ENCODE measurements at regions not wholly inside any gene's neighbourhood (a gene's known extent, or its start where the extent isn't known, plus 50 kb on each side); places are given as distances from the start of the nearest gene placed in this dataset.
"Not testable (repeated sequence)": the region's sequence is repeated elsewhere in the genome, so short reads cannot be mapped to it uniquely, and the experiment has no call there.

DNA sequence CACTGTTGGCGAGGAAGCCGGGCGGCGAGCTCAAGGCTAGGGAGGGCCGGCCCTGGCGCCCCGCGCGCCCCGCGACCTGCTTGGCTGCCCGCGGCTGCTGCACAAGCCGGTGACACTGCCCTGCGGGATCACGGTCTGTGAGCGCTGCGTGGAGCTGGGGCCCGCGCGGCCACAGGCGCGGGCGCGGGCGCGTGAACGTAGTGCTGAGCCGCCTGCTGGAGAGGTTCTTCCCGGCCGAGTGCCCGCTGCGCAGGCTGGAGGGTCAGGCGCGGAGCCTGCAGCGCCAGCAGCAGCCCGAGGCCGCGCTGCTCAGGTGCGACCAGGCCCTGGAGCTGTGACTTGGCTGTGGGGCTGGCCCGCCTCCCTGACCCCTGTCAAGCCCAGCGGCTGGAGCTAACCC is 572.3 kb downstream of the TUBA3C start:
- H3K27me3 ChIP-seq (replicated peaks; ENCODE audit: control insufficient read depth, insufficient read depth, low read length); BruUV-seq (replicated peaks); H3K4me3 Mint-ChIP-seq (ENCODE audit: unreplicated experiment); H3K9me3 ChIP-seq; H3K27me3 Mint-ChIP-seq (ENCODE audit: insufficient read depth, unreplicated experiment); CTCF ChIA-PET; H3K4me1 Mint-ChIP-seq (ENCODE audit: low read depth, unreplicated experiment); POLR2A ChIA-PET; H3K36me3 ChIP-seq (ENCODE audit: control insufficient read depth, insufficient read depth, low read length); H3K36me3 Mint-ChIP-seq (ENCODE audit: insufficient read depth, unreplicated experiment); H3K27ac Mint-ChIP-seq (ENCODE audit: unreplicated experiment); H3K4me1 ChIP-seq; intact Hi-C loops (cut with micrococcal nuclease; ENCODE audit: unreplicated experiment); DNase-seq; H3K4me3 ChIP-seq (ENCODE audit: low read depth, low read length): not testable (repeated sequence)
- H3K9me3 Mint-ChIP-seq (ENCODE audit: unreplicated experiment): peaks cover 11% of the 10 kb centered on the region

DNA sequence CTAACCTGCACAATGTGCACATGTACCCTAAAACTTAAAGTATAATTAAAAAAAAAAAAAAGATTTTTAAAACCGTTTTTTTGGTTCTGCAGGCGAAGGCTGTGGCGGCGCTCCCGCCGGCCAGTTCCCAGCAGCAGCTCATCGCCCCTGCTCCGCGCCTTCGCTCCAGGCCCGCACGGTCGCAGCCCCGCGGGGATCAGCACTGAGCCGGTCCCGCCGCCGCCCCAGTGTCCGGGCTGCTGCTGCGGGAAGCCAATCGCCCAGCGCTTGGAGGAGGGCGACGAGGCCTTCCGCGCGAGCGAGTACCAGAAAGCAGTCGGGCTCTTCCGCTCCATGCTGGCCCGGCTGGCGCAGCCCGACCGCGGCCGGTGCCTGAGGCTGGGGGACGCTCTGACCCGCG is 572.8 kb downstream of the TUBA3C start:
- intact Hi-C loops (cut with micrococcal nuclease; ENCODE audit: unreplicated experiment); BruUV-seq (replicated peaks); H3K9me3 ChIP-seq: not testable (repeated sequence)

DNA sequence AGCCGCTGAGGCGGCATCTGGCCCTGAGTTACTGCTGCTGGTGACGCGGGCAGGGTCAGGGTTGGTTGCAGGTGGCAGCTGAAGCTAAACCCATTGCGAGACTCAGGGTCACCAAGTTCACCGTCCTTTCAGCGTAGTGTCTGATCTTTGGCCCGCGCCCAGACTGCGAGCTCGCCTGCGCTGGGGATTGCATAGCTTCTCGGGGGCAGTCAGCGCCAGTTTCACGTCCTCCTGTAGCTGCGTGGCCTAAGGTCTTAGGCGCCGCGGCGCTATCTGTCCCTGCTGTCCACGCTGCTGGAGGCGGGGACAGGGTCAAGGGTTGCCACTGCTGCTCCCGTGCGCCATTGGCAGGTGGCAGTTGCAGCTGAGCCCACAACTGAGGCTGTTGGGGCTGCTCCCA is 581.3 kb downstream of the TUBA3C start:
- H3K4me1 Mint-ChIP-seq (ENCODE audit: low read depth, unreplicated experiment); intact Hi-C loops (cut with micrococcal nuclease; ENCODE audit: unreplicated experiment); POLR2A ChIA-PET; H3K9me3 Mint-ChIP-seq (ENCODE audit: unreplicated experiment); BruUV-seq (replicated peaks); H3K4me1 ChIP-seq; H3K9me3 ChIP-seq; CTCF ChIA-PET; H3K27me3 ChIP-seq (replicated peaks; ENCODE audit: control insufficient read depth, insufficient read depth, low read length); DNase-seq; H3K36me3 ChIP-seq (ENCODE audit: control insufficient read depth, insufficient read depth, low read length); H3K27me3 Mint-ChIP-seq (ENCODE audit: insufficient read depth, unreplicated experiment); H3K27ac Mint-ChIP-seq (ENCODE audit: unreplicated experiment); H3K4me3 ChIP-seq (ENCODE audit: low read depth, low read length); H3K4me3 Mint-ChIP-seq (ENCODE audit: unreplicated experiment); H3K36me3 Mint-ChIP-seq (ENCODE audit: insufficient read depth, unreplicated experiment): not testable (repeated sequence)

More for the DNA sequence above, 572.8 kb downstream of the TUBA3C start:
- H3K4me1 Mint-ChIP-seq (ENCODE audit: low read depth, unreplicated experiment); H3K27me3 Mint-ChIP-seq (ENCODE audit: insufficient read depth, unreplicated experiment); H3K4me1 ChIP-seq; H3K27ac Mint-ChIP-seq (ENCODE audit: unreplicated experiment); H3K4me3 ChIP-seq (ENCODE audit: low read depth, low read length); H3K36me3 ChIP-seq (ENCODE audit: control insufficient read depth, insufficient read depth, low read length); DNase-seq; CTCF ChIA-PET; H3K36me3 Mint-ChIP-seq (ENCODE audit: insufficient read depth, unreplicated experiment); H3K4me3 Mint-ChIP-seq (ENCODE audit: unreplicated experiment); H3K27me3 ChIP-seq (replicated peaks; ENCODE audit: control insufficient read depth, insufficient read depth, low read length); POLR2A ChIA-PET: not testable (repeated sequence)
- peaks cover 11% of the 10 kb centered on the region for H3K9me3 Mint-ChIP-seq (ENCODE audit: unreplicated experiment)

DNA sequence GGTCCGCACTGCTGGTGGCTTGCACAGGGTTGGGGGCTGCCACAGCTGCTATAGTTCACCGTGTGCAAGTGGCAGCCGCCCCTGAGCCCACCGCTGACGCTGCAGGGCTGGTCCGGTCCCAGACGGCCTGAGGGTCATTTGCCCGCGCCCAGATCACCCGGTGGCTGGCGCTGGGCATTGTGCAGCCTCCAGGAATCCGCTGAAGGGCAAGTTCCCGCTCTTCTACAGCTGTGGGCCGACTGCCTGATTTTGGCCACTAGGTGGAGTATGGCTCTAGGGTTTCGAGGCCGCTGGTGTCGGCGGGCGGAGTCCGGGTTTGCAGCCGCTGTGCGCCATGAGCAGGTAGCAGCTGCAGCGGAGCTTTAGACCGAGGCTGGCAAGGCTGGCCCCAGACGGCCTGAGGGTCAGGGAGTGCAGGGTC is 581.8 kb downstream of the TUBA3C start:
- H3K9me3 Mint-ChIP-seq (ENCODE audit: unreplicated experiment); intact Hi-C loops (cut with micrococcal nuclease; ENCODE audit: unreplicated experiment); BruUV-seq (replicated peaks); POLR2A ChIA-PET; H3K36me3 Mint-ChIP-seq (ENCODE audit: insufficient read depth, unreplicated experiment); H3K27me3 ChIP-seq (replicated peaks; ENCODE audit: control insufficient read depth, insufficient read depth, low read length); H3K4me3 ChIP-seq (ENCODE audit: low read depth, low read length); H3K4me3 Mint-ChIP-seq (ENCODE audit: unreplicated experiment); DNase-seq; H3K27me3 Mint-ChIP-seq (ENCODE audit: insufficient read depth, unreplicated experiment); H3K36me3 ChIP-seq (ENCODE audit: control insufficient read depth, insufficient read depth, low read length); CTCF ChIA-PET; H3K4me1 Mint-ChIP-seq (ENCODE audit: low read depth, unreplicated experiment); H3K27ac Mint-ChIP-seq (ENCODE audit: unreplicated experiment); H3K9me3 ChIP-seq; H3K4me1 ChIP-seq: not testable (repeated sequence)

DNA sequence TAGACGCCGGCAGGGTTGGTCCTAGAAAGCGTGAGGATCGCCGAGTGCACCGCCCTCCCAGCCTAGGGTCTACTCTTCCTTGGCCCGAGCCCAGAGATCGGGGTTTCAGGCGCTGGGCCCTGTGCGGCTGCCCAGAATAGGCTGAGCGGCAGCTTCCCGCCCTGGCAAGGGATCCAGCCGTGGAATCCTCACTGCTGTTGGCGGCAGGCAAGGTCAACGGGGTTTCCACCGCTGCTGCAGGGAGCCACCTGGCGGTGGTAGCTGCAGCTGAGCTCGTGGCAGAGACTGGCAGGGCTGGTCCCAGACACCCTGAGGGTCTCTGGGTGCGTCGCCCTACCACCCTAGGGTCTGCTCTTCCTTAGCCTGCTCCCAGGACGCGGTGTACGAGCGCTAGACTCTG is 583.1 kb downstream of the TUBA3C start:
- H3K27me3 ChIP-seq (replicated peaks; ENCODE audit: control insufficient read depth, insufficient read depth, low read length); H3K36me3 Mint-ChIP-seq (ENCODE audit: insufficient read depth, unreplicated experiment); H3K27ac Mint-ChIP-seq (ENCODE audit: unreplicated experiment); H3K4me3 ChIP-seq (ENCODE audit: low read depth, low read length); BruUV-seq (replicated peaks); DNase-seq; H3K9me3 ChIP-seq; CTCF ChIA-PET; H3K4me1 Mint-ChIP-seq (ENCODE audit: low read depth, unreplicated experiment); H3K4me1 ChIP-seq; H3K27me3 Mint-ChIP-seq (ENCODE audit: insufficient read depth, unreplicated experiment); H3K4me3 Mint-ChIP-seq (ENCODE audit: unreplicated experiment); POLR2A ChIA-PET; intact Hi-C loops (cut with micrococcal nuclease; ENCODE audit: unreplicated experiment); H3K36me3 ChIP-seq (ENCODE audit: control insufficient read depth, insufficient read depth, low read length): not testable (repeated sequence)
- H3K9me3 Mint-ChIP-seq (ENCODE audit: unreplicated experiment): peaks cover 18% of the 10 kb centered on the region

DNA sequence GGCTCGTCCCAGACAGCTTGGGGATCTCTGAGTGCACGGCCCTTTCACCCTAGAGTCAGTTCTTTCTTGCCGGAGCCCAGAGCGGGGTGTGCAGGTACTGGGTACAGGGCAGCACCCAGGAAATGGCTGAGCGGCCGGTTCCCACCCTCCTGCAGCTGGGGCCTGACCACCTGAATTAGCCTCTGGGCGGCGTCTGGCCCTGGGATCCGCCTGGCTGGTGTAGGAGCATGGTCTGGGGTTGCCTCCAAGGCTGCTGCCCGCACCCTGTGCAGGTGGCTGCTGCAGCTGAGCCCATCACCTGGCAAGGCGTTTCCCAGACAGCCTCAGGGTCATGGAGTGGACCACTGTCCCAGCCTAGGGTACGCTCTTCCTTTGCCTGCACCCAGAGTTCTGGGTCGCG is 583.7 kb downstream of the TUBA3C start:
- H3K27ac Mint-ChIP-seq (ENCODE audit: unreplicated experiment); H3K4me1 ChIP-seq; H3K4me1 Mint-ChIP-seq (ENCODE audit: low read depth, unreplicated experiment); H3K27me3 Mint-ChIP-seq (ENCODE audit: insufficient read depth, unreplicated experiment); POLR2A ChIA-PET; H3K27me3 ChIP-seq (replicated peaks; ENCODE audit: control insufficient read depth, insufficient read depth, low read length); CTCF ChIA-PET; BruUV-seq (replicated peaks); H3K36me3 ChIP-seq (ENCODE audit: control insufficient read depth, insufficient read depth, low read length); H3K4me3 Mint-ChIP-seq (ENCODE audit: unreplicated experiment); H3K36me3 Mint-ChIP-seq (ENCODE audit: insufficient read depth, unreplicated experiment); intact Hi-C loops (cut with micrococcal nuclease; ENCODE audit: unreplicated experiment); H3K9me3 ChIP-seq; DNase-seq; H3K4me3 ChIP-seq (ENCODE audit: low read depth, low read length): not testable (repeated sequence)
- H3K9me3 Mint-ChIP-seq (ENCODE audit: unreplicated experiment): peaks cover 18% of the 10 kb centered on the region

DNA sequence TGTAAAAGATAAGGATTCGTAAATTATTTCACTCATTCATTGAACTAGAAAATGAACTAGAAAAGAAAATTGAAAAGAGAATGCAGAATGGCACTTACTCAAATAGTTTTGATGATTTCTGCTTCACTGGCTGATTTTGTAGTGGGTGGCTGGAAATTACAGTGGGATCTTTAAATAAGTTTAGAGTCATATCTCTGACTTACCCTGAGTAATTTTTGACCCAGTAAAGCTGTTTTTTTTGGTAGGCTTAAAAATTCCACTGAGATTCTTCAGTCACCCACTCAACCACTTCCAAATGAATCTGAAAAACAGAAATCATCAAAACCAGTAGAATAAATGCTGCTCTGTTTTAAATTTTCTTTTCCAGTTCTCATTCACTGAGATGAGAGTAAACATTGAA is 604.5 kb downstream of the TUBA3C start:
- POLR2A ChIA-PET; H3K27me3 Mint-ChIP-seq (ENCODE audit: insufficient read depth, unreplicated experiment); H3K27me3 ChIP-seq (replicated peaks; ENCODE audit: control insufficient read depth, insufficient read depth, low read length); CTCF ChIA-PET; DNase-seq; H3K4me1 Mint-ChIP-seq (ENCODE audit: low read depth, unreplicated experiment); H3K9me3 Mint-ChIP-seq (ENCODE audit: unreplicated experiment); H3K4me3 ChIP-seq (ENCODE audit: low read depth, low read length); H3K9me3 ChIP-seq; intact Hi-C loops (cut with micrococcal nuclease; ENCODE audit: unreplicated experiment); H3K4me3 Mint-ChIP-seq (ENCODE audit: unreplicated experiment); H3K36me3 Mint-ChIP-seq (ENCODE audit: insufficient read depth, unreplicated experiment); H3K27ac Mint-ChIP-seq (ENCODE audit: unreplicated experiment); H3K36me3 ChIP-seq (ENCODE audit: control insufficient read depth, insufficient read depth, low read length); H3K4me1 ChIP-seq; BruUV-seq (replicated peaks): not testable (repeated sequence)
